SK-N-DZ (cell line): ENCODE measurements at regions not wholly inside any gene's neighbourhood (a gene's known extent, or its start where the extent isn't known, plus 50 kb on each side); places are given as distances from the start of the nearest gene placed in this dataset.

Experiments
- small RNA-seq, 2 experiments: library from RNA; depleted of rRNA; stranded (forward); fragments of <200 nt; gene quantifications; one replicate each; pipeline ENCODE3, GENCODE V24; 2014

Small RNA genes lying in the stretch of these regions (small RNA-seq; reads per million reads assigned to genes)
- 0 reads per million in 2 experiments for gene RNU6-1271P
